CD14-positive monocyte (primary cell): ENCODE measurements at regions not wholly inside any gene's neighbourhood (a gene's known extent, or its start where the extent isn't known, plus 50 kb on each side); places are given as distances from the start of the nearest gene placed in this dataset.

Experiments used
- DNase-seq, 3 donors: peaks; one replicate each; pipeline ENCODE4 v3.0.0-alpha.2; 2011 to 2022
- H2AFZ ChIP-seq: 2 replicates; pipeline ENCODE4 v1.6.0; 2012; ENCODE audit warnings: mild to moderate bottlenecking, low read depth, low read length, inconsistent platforms; ENCODE audit not compliant: insufficient read depth, poor library complexity, severe bottlenecking
- H3K27ac ChIP-seq, 2 donors: 1 replicate in 1 of 2; 2 replicates in 1 of 2; pipeline ENCODE4 v1.5.1; 2012 to 2013; ENCODE audit warnings: low read length in 2 of 2, control low read depth in 1 of 2, inconsistent platforms in 1 of 2, low read depth in 1 of 2, mild to moderate bottlenecking in 1 of 2
- H3K27me3 ChIP-seq, 2 donors: one replicate each; pipeline versions ENCODE4 v1.6.0 to v1.6.1; 2011 to 2013; ENCODE audit warnings: low read length in 2 of 2; ENCODE audit not compliant: control insufficient read depth in 2 of 2, insufficient read depth in 2 of 2
- H3K36me3 ChIP-seq, 2 donors: replicated peaks in 1 of 2; 1 replicate in 1 of 2; 2 replicates in 1 of 2; pipeline versions ENCODE4 v1.5.1 to v1.6.1; 2012 to 2013; ENCODE audit warnings: low read length in 2 of 2, control low read depth in 1 of 2, inconsistent platforms in 1 of 2, mild to moderate bottlenecking in 1 of 2; ENCODE audit not compliant: insufficient read depth in 2 of 2, control insufficient read depth in 1 of 2
- H3K4me1 ChIP-seq, 2 donors: 1 replicate in 1 of 2; 2 replicates in 1 of 2; pipeline versions ENCODE4 v1.5.1 to v1.6.1; 2012 to 2013; ENCODE audit warnings: low read length in 2 of 2, control low read depth in 1 of 2, inconsistent platforms in 1 of 2, mild to moderate bottlenecking in 1 of 2, moderate library complexity in 1 of 2; ENCODE audit not compliant: insufficient read depth in 2 of 2, control insufficient read depth in 1 of 2
- H3K4me2 ChIP-seq: replicated peaks from 2 replicates; pipeline ENCODE3; 2012; ENCODE audit warnings: low read length, moderate library complexity, mild to moderate bottlenecking; ENCODE audit not compliant: poor library complexity, severe bottlenecking; ENCODE audit errors: extremely low read depth
- H3K4me3 ChIP-seq, 3 experiments: fragments of 200-600 bp in 1 of 3; sonication (generic) in 1 of 3; replicated peaks in 1 of 3; 1 replicate in 2 of 3; 2 replicates in 1 of 3; pipeline ENCODE4 v1.5.1; 2011 to 2013; ENCODE audit warnings: low read length in 3 of 3, mild to moderate bottlenecking in 3 of 3, control low read depth in 2 of 3, low read depth in 2 of 3, inconsistent platforms in 1 of 3, moderate library complexity in 1 of 3
- H3K79me2 ChIP-seq: 2 replicates; pipeline ENCODE4 v1.6.0; 2012; ENCODE audit warnings: mild to moderate bottlenecking, control low read depth, inconsistent platforms, low read length, moderate library complexity; ENCODE audit not compliant: insufficient read depth
- H3K9ac ChIP-seq: 2 replicates; pipeline ENCODE4 v1.6.0; 2017; ENCODE audit warnings: low read length, mild to moderate bottlenecking; ENCODE audit not compliant: insufficient read depth, poor library complexity, severe bottlenecking
- H3K9me3 ChIP-seq, 2 donors: replicated peaks in 1 of 2; 1 replicate in 1 of 2; 2 replicates in 1 of 2; pipeline versions ENCODE4 v1.5.1 to v1.6.1; 2012 to 2013; ENCODE audit warnings: low read length in 2 of 2, control low read depth in 1 of 2; ENCODE audit not compliant: control insufficient read depth in 1 of 2, insufficient read depth in 1 of 2
- H4K20me1 ChIP-seq: 2 replicates; pipeline ENCODE4 v1.6.0; 2012; ENCODE audit warnings: mild to moderate bottlenecking, low read length, control low read depth, moderate library complexity; ENCODE audit not compliant: insufficient read depth
- H3K27ac Mint-ChIP-seq, 7 donors: one replicate each; pipeline ENCODE4 v1.8.0; 2020; ENCODE audit warnings: mild to moderate bottlenecking in 7 of 7, mixed read lengths in 7 of 7, moderate library complexity in 6 of 7, inconsistent platforms in 2 of 7
- H3K27me3 Mint-ChIP-seq, 3 donors: one replicate each; pipeline ENCODE4 v1.8.0; 2021 to 2022; ENCODE audit warnings: low read depth in 3 of 3, mild to moderate bottlenecking in 3 of 3, mixed read lengths in 3 of 3, moderate library complexity in 3 of 3, inconsistent platforms in 1 of 3
- H3K36me3 Mint-ChIP-seq, 2 donors: one replicate each; pipeline ENCODE4 v1.8.0; 2020; ENCODE audit warnings: mixed read lengths in 2 of 2, inconsistent platforms in 1 of 2, mild to moderate bottlenecking in 1 of 2
- H3K4me1 Mint-ChIP-seq: one replicate; pipeline ENCODE4 v1.8.0; 2020; ENCODE audit warnings: mild to moderate bottlenecking, mixed read lengths
- H3K4me3 Mint-ChIP-seq, 2 donors: one replicate each; pipeline ENCODE4 v1.8.0; 2020; ENCODE audit warnings: mild to moderate bottlenecking in 2 of 2, mixed read lengths in 2 of 2, moderate library complexity in 1 of 2
- H3K9me3 Mint-ChIP-seq, 7 donors: one replicate each; pipeline ENCODE4 v1.8.0; 2020 to 2022; ENCODE audit warnings: mixed read lengths in 7 of 7, mild to moderate bottlenecking in 6 of 7, moderate library complexity in 6 of 7, inconsistent platforms in 2 of 7
- WGBS: methylation state at CpG from one replicate; pipeline ENCODE4 v1.1.5; 2013; ENCODE audit warnings: missing lambda C conversion rate; ENCODE audit not compliant: insufficient coverage; 5-methylcytosine and 5-hydroxymethylcytosine counted together
- intact Hi-C, 2 donors: fragments of 100-400 bp; cut with micrococcal nuclease; formaldehyde crosslinking; loops; one replicate each; pipeline versions ENCODE4 v1.15.0 to v1.15.1; 2023
- TF ChIP-seq, protein P1 (sequence below): fragments of 200-600 bp; IDR thresholded peaks from one replicate; pipeline ENCODE4 v1.8.0; 2022; ENCODE audit warnings: antibody characterized with exemption, mild to moderate bottlenecking

DNA sequence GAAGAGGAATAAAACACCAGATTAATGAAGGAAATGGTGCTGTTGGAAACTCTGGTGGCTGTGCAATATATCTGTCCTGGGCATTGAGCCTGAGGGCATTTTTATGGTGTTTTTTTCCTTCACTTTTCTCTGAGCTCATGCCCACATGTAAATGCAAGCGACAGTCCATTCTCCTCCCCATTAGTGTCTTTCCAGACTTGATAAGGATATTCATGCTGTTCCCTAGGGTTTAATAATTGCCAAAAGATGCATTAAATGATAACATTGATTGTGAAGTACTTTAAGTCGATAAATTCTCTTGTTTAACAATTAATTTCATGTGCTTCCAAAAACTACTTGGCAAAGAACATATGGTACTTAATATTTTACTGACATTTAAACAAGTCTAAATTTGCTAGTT is 384.7 kb downstream of the MDFIC start:
- Histone ChIP-seq H3K79me2 (no peaks in the 10 kb centered on the region), H3K27ac (no peak overlapping the region), H2AFZ (no peak overlapping the region), H3K36me3 (no peaks in the 10 kb centered on the region), H3K27me3 (no peaks in the 10 kb centered on the region), H4K20me1 (no peaks in the 10 kb centered on the region), H3K4me2 (no peak overlapping the region), H3K4me3 (no peak overlapping the region), H3K9me3 (no peaks in the 10 kb centered on the region), H3K4me1 (no peaks in the 10 kb centered on the region), H3K9ac (no peak overlapping the region)
- Mint-ChIP-seq H3K4me3 (no peak overlapping the region), H3K27ac (no peak overlapping the region), H3K9me3 (peaks cover 0 to 8% (median 3%) of the 10 kb centered on the region in 7 donors), H3K36me3 (no peaks in the 10 kb centered on the region), H3K27me3 (no peaks in the 10 kb centered on the region), H3K4me1 (no peaks in the 10 kb centered on the region)
- WGBS = no CpG with 5 or more reads among the region's 2 CpGs
- intact Hi-C loops = no loop called here
- TF ChIP-seq, protein P1, sequence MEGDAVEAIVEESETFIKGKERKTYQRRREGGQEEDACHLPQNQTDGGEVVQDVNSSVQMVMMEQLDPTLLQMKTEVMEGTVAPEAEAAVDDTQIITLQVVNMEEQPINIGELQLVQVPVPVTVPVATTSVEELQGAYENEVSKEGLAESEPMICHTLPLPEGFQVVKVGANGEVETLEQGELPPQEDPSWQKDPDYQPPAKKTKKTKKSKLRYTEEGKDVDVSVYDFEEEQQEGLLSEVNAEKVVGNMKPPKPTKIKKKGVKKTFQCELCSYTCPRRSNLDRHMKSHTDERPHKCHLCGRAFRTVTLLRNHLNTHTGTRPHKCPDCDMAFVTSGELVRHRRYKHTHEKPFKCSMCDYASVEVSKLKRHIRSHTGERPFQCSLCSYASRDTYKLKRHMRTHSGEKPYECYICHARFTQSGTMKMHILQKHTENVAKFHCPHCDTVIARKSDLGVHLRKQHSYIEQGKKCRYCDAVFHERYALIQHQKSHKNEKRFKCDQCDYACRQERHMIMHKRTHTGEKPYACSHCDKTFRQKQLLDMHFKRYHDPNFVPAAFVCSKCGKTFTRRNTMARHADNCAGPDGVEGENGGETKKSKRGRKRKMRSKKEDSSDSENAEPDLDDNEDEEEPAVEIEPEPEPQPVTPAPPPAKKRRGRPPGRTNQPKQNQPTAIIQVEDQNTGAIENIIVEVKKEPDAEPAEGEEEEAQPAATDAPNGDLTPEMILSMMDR = no peak
- DNase-seq = no peak

DNA sequence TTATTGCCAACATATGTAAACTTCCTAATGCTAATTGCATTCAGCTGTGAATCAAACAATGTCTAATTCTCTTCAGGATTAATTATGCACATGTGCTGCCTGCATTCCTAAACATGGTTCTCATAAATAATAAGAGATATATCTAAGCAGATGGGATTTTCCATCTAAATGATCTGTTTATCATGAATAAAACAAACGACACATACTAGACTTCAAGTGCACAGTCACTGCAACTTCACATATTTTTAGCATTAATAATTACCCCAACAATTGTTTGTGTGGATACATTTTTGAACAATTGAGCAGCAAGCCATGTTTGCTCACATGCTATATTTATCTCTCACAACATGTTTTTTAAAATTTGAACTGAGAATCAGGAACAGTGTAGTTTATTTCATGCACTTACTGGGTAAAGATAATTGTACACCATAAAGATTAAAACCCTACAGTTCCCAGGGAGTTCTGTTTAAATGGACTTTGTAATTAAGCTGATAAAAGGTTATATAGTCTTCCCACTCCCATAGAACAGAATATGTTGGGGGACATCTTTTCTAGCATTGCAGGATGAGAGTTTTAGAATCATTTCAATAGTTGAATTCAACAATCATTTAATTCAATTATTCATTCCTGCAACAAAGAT is 378.5 kb downstream of the MDFIC start:
- no peak overlapping the region for H2AFZ ChIP-seq
- no peak overlapping the region for H3K4me3 ChIP-seq
- H3K27me3 Mint-ChIP-seq = no peaks in the 10 kb centered on the region
- no peaks in the 10 kb centered on the region for H3K4me1 Mint-ChIP-seq
- no peak overlapping the region for H3K4me2 ChIP-seq
- no peaks in the 10 kb centered on the region for H3K9me3 ChIP-seq
- H3K36me3 ChIP-seq = no peaks in the 10 kb centered on the region
- no peaks in the 10 kb centered on the region for H3K36me3 Mint-ChIP-seq
- no peak for DNase-seq
- H3K9me3 Mint-ChIP-seq = peaks cover 0 to 5% (median 3%) of the 10 kb centered on the region in 7 donors
- intact Hi-C loops = no loop called here
- no peaks in the 10 kb centered on the region for H3K27me3 ChIP-seq
- H3K9ac ChIP-seq = no peak overlapping the region
- H3K27ac ChIP-seq = no peak overlapping the region
- no peak overlapping the region for H3K27ac Mint-ChIP-seq
- TF ChIP-seq, protein P1 = no peak
- no CpG with 5 or more reads among the region's 1 CpG for WGBS
- H3K4me3 Mint-ChIP-seq = no peak overlapping the region
- H3K79me2 ChIP-seq = no peaks in the 10 kb centered on the region
- no peaks in the 10 kb centered on the region for H4K20me1 ChIP-seq
- no peaks in the 10 kb centered on the region for H3K4me1 ChIP-seq
